NCI-H226 (cell line): ENCODE measurements at regions not wholly inside any gene's neighbourhood (a gene's known extent, or its start where the extent isn't known, plus 50 kb on each side); places are given as distances from the start of the nearest gene placed in this dataset.

ENCODE experiments used
- DNase-seq: peaks from one replicate; pipeline ENCODE4 v3.0.0-alpha.2; 2015

GRCh38 chr14:104345621-104346462 lies 207.5 kb downstream of the KIF26A start:
- no peak for DNase-seq

- DNase-seq, result no peak
Measured at GRCh38 chr14:104346608-104347007, 208.2 kb downstream of the KIF26A start.

- DNase-seq, result no peak
Measured at GRCh38 chr14:104348741-104349140, 210.4 kb downstream of the KIF26A start.

DNA sequence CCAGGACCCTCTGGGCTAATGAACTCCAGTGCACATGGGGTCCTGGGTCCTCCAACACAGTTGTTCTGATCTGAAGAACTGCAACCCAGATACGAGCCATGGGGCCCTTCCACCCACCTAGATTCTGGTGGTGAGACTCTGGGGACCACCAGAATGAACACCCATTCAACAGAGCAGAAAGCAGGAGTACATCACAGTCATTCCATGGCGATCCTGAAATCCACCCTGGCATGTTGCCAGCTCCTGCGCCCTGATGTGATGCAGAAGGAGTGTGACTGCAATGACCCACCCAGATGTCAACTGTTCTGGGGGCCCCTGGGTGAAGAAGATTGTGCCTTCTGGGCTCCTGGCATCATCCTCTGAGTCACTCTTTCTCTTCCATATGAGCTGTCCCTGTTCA lies 211.6 kb downstream of the KIF26A start:
- DNase-seq, result no peak

DNA sequence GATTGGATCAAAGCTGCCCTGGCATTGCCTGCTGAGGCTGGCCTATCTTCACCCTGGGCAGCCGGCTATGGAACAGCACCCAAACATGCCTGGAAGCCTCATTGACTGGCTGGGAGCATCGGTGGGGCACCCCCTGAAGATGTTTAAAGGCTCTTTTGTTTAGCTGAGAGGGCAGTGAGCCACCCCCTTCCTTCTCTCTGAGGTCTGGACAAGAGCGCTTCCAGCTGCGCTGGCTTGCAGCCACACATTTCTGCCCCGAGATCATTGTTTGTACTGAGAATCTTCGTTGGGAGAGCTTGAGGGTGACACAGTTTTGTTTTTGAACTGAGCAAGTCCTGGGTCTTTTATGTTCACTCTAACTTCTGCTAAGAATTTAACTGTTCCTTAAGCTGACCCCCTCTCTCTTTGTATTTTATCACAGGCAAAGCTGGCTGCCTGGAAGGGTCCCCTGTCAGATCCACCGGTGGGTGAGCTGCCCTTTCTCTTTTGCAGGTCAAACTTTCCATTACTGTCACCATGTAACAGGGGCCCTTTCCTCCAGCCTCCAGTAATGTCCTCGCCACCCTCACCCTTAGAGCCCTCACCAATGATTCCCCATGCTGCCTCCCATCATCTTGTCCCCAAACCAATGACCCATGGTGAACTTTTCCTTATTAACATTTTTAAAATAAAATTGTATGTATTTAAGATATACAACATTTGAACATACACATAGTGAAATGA lies 212.2 kb downstream of the KIF26A start:
- no peak for DNase-seq

GRCh38 chr14:104351849-104352492 lies 213.6 kb downstream of the KIF26A start:
- no peak for DNase-seq

- DNase-seq, result no peak
Measured at GRCh38 chr14:104352493-104353220, 214.3 kb downstream of the KIF26A start.

DNA sequence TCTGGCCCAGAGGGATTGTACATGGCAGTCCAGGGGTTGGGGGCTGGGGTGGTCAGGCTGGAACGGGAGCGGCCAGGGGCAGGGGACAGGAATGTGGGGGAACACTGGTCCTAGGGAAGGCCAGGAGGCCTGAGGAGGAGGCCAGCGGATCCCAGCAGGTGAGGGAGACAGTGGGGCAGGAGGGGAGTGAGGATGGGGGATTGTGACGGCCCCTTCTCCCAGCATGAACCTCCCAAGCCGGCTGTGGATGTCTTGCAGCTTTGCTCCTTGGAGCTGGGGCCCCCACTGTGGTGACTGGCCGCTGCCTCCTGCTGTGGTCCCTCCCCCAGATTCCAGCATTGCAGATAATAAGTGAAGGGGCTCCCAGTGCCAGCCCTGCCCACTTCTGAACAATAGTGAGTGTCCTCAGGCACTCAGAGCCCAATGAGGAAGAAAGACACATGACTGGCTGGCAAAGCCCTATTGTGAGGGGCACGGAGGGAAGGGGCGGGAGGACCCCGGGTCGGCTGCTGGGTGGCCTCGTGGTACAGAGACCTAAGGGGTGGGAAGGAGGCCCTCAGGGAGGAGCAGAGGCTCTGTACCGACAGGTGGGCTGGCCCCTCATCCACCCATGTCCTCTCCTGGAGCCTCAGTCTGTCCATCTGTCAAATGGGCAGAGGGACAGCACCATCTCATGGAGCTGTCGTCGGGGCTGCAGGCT lies 215.0 kb downstream of the KIF26A start:
- no peak for DNase-seq

DNA sequence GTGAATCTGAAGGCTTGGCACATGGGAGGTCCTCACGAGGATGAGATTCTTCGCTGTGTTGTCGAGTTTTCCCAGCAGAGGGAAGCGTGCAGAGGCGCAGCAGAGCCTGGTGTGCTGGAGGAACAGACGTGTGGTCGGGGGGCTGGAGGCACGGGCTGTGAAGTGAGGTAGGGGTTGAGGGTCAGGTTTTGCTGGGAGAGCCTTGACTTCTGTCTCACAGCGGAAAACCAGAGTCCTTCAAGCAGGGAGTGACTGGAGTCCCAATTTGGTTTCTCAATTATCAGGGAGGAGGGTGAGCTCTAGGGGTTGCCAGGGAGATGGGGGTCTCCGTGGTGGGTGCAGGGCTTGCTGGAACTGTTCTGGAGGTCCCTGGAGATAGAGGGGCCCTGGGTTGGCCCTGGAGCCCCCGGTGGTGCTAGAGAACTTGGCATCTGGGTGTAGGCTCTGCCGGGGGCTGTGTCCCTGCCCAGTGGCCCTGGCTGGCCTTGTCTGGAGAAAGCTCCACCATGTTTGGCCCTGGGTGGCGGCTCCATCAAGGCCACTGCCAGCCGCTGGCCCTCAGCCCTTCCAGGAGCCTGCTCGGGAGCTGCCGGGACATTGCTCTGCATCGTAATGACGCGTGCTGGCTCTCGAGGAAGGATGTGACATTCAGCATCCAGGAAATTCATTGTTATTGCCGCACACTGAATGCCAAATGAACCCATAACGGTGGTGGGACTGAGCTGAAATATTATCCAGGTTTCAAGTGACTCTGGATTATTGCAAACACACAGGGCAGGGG lies 215.7 kb downstream of the KIF26A start:
- no peak for DNase-seq

DNA sequence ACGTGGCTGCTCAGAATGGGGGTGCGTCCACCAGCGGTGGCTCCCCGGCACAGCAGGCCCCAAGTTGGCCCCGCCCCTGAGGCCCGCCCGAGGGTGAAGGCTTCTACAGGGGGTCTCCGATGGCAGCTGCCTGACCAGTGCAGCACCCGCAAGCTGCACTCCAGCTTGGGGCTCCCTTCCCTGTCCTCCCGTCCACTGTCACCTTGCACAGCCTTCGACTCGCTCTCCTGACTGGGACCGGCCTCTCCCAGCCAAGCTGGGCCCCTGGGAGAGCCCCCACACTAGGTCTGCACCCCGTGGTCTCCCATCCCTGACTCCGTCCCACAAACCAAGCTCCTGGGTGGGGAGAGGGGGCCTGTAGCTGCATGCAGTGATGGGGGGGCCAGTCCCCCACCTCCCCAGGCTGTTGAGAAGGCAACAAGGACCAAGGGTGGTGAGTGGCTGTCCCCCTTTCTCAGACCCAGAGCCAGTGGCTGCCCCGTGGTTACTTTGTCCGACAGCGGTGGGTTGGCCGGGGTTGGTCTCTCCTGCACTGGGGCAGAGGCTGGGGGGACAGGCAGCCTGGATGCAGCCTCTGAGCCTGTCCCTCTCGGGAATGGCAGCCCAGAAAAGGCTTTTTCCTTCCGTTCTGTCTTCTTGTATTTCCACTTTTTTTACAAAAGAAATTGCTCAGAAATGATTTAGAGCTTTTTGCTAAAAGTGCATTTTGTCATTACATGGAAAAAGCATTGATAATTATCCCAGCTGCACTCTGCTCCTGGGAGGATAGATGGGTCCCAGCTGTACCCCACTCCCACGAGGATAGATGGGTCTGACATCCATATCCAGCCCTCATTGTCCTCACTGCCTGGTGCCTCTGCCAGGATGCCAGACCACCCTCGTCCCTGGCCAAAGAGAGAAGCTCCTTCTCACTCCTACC lies 217.0 kb downstream of the KIF26A start:
- no peak for DNase-seq

GRCh38 chr14:104356020-104356737 lies 217.8 kb downstream of the KIF26A start:
- DNase-seq, result no peak

GRCh38 chr14:104356738-104357688 lies 218.6 kb downstream of the KIF26A start:
- DNase-seq, result no peak

DNA sequence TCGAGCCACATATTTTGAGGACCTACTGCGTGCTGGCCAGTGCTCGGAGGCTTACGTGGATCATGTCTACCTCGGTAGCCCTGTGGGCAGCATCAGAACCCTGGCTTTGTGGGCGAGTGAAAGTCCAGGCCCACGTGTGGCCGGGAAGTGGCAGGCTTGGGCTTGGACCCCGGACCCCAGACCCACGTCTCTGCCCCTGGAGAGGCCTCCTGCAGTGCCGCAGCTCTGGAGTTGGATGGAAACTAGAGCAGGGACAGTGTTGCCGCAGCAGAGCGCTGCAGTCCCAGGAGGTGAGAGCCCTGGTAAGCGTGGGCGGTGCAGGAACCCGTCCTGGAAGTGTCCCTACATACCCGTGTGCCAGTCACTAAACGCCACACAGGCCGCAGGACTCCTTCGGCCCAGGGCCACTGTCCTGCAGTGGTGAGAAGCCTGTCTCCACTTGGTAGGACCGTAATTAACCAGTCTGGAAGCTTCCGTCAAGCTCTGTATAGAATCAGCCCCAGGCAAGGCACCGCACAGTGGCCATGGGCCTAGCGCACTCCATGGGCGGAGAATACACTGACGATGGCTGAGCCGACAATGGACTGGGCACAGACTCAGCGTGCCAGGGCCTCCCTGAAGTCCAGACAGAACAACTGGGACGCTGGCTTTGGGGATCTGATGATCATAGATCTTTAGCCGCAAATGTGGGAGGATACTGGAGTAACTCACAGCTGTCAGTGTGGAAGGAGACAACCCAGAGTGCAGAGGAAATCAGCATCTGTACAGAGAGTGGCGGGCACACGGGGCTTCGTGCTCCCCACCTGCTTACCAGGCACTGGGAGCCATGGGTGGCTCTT lies 219.5 kb downstream of the KIF26A start:
- DNase-seq, result no peak

DNA sequence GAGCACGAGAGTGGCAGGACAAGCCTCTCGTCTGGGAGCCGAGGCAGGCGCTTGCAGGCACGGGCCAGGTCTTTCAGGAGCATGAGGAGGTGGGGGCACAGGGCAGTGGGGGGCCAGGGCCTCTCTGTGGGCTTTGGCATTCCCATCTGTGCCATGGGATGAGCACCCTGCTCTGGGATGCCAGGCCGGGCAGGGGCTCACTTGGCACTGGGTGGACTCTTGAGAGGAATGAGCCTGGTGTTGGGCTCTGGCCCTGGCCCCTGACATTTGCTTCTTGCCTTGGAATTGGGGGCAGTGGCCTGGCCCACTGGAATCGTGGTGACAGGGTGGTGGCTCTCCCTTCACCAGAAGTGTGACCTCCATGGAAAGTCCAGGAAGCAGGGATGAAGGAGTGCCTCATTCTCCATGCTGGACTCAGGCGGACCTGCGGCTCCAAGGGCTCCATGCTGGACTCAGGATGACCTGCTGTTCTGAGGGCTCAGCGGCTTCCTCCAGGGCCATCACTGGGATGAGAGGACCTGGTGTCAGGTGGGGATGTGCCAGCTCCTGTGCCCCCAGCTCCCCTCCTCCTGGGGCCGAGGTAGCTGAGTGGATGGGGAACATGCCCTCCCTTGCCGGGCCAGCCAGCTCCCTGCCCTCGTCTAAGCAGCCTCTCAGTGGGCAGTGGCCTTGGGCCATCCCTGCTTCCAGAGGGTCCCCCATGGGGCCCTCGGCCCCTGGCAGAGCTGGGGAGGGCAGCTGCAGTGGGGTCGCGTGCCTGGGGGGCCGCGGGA lies 220.3 kb downstream of the KIF26A start:
- DNase-seq, result no peak

- DNase-seq, result no peak
Measured at GRCh38 chr14:104359301-104359968, 220.1 kb upstream of the C14orf180 start.

DNA sequence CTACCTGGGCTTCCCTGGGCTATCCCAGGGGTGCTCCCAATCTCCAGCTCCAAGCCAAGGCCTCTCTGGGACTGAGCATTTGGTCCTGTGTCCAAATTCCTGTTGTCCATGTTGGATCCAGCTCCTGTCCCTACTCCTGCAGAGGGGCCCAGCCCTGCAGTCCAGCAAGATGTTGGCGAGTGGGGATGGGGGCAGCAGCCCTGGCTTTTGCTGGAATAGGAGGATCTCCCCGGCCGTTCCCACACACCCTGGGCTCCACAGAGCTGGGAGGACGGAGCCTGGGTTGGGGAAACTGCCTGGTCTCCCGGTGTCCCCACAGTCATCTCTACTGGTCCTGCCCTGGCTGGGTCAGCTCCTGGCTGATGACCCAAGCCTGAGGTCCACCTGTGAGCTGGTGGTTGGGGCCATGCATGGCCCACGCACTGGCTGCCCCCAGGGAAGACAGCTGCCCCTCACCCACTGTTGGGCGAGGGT lies 219.6 kb upstream of the C14orf180 start:
- DNase-seq, result no peak
